GM21619 (cell line): ENCODE measurements at regions not wholly inside any gene's neighbourhood (a gene's known extent, or its start where the extent isn't known, plus 50 kb on each side); places are given as distances from the start of the nearest gene placed in this dataset.
"Not testable (repeated sequence)": the region's sequence is repeated elsewhere in the genome, so short reads cannot be mapped to it uniquely, and the experiment has no call there.

ENCODE experiments used
- ATAC-seq: cut with Tn5 transposase; IDR thresholded peaks from one replicate; pipeline ENCODE4 v1.9.1; 2021; ENCODE audit not compliant: unreplicated experiment

- not testable (repeated sequence) for ATAC-seq
Observed at GRCh38 chr11:67779189-67779875, 104.9 kb upstream of the ALDH3B2 start.

GRCh38 chr11:67776852-67777520 is 102.6 kb upstream of the ALDH3B2 start:
- no peak for ATAC-seq

- not testable (repeated sequence) for ATAC-seq
Observed at GRCh38 chr11:67774175-67774574, 99.8 kb upstream of the ALDH3B2 start.

- ATAC-seq, result not testable (repeated sequence)
Observed at GRCh38 chr11:67768001-67768730, 93.7 kb upstream of the ALDH3B2 start.

- ATAC-seq, result not testable (repeated sequence)
Observed at GRCh38 chr11:67761211-67761610, 86.8 kb upstream of the ALDH3B2 start.

GRCh38 chr11:67759321-67759720 is 84.9 kb upstream of the ALDH3B2 start:
- not testable (repeated sequence) for ATAC-seq

- ATAC-seq, result not testable (repeated sequence)
Observed at GRCh38 chr11:67758467-67758866, 84.0 kb upstream of the ALDH3B2 start.

GRCh38 chr11:67758009-67758408 is 83.6 kb upstream of the ALDH3B2 start:
- ATAC-seq, result not testable (repeated sequence)

GRCh38 chr11:67753820-67754219 is 79.4 kb upstream of the ALDH3B2 start:
- not testable (repeated sequence) for ATAC-seq

- ATAC-seq, result no peak
Observed at GRCh38 chr11:67745181-67745726, 70.8 kb upstream of the ALDH3B2 start.

- not testable (repeated sequence) for ATAC-seq
Observed at GRCh38 chr11:67744231-67744630, 69.8 kb upstream of the ALDH3B2 start.

- ATAC-seq, result not testable (repeated sequence)
Observed at GRCh38 chr11:67738231-67738630, 63.8 kb upstream of the ALDH3B2 start.

GRCh38 chr11:67737562-67738080 is 63.2 kb upstream of the ALDH3B2 start:
- ATAC-seq, result not testable (repeated sequence)

- ATAC-seq, result no peak
Observed at GRCh38 chr11:67732045-67732787, 57.8 kb upstream of the ALDH3B2 start.

- ATAC-seq, result no peak
Observed at GRCh38 chr11:67731583-67731982, 57.2 kb upstream of the ALDH3B2 start.

- ATAC-seq, result not testable (repeated sequence)
Observed at GRCh38 chr11:67728163-67728571, 53.7 kb upstream of the ALDH3B2 start.

GRCh38 chr11:67727066-67728040 is 52.9 kb upstream of the ALDH3B2 start:
- ATAC-seq, result not testable (repeated sequence)
